GM18873 (cell line): ENCODE measurements at regions not wholly inside any gene's neighbourhood (a gene's known extent, or its start where the extent isn't known, plus 50 kb on each side); places are given as distances from the start of the nearest gene placed in this dataset.
"Not testable (repeated sequence)": the region's sequence is repeated elsewhere in the genome, so short reads cannot be mapped to it uniquely, and the experiment has no call there.

Experiments
- ATAC-seq: cut with Tn5 transposase; IDR thresholded peaks from one replicate; pipeline ENCODE4 v1.9.1; 2021; ENCODE audit warnings: mild to moderate bottlenecking, moderate library complexity, moderate number of reproducible peaks; ENCODE audit not compliant: unreplicated experiment, low FRiP score

DNA sequence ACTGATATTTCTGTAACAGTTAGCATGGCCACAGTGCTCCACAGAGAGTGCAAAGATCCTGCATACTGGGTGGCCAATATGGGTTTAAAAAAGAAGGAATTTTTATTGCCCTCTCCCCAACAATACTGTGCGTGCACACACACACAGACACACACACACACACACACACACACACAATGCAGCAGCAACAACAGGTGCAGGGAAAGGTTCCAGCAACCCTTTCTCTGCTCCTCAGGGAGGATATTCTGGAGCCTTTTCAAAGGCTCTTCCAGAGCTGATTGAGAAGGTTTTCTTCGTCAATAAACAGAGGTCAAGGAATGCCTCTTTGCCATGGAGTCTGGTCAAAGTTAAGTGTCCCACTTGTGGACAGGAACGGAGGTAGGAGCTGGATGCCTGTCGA lies 84.8 kb upstream of the ZFP42 start:
- no peak for ATAC-seq

DNA sequence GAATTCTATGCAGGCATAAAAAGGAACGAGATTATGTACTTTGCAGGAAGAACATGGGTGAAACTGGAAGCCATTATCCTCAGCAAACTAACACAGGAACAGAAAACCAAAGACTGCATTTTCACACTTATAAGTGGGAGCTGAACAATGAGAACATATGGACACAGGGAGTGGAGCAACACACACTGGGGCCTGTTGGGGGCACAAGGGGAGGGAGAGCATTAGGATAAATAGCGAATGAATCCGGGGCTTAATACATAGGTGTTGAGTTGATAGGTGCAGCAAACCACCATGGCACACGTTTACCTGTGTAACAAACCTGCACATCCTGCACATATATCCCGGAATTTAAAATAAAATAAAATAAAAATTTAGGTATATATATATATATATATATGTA lies 80.2 kb upstream of the ZFP42 start:
- not testable (repeated sequence) for ATAC-seq

DNA sequence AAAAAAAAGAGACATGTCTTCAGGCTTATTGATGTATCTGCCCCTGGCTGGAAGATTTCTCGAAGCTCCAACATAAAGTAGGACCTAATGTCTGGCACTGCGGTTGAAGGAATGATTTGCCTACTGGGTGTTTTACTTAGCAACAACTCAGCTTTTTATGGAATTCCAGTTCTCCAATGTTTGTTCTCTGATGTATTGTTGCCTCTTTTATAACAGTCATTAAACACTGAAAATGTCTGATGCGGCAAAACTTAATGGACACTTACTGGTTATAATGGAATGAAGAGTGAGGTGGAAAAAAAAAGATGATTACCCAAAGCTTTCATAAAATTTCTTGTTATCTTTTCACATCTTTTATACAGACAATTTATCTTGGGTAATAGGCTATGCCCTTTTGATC lies 75.6 kb upstream of the ZFP42 start:
- no peak for ATAC-seq

DNA sequence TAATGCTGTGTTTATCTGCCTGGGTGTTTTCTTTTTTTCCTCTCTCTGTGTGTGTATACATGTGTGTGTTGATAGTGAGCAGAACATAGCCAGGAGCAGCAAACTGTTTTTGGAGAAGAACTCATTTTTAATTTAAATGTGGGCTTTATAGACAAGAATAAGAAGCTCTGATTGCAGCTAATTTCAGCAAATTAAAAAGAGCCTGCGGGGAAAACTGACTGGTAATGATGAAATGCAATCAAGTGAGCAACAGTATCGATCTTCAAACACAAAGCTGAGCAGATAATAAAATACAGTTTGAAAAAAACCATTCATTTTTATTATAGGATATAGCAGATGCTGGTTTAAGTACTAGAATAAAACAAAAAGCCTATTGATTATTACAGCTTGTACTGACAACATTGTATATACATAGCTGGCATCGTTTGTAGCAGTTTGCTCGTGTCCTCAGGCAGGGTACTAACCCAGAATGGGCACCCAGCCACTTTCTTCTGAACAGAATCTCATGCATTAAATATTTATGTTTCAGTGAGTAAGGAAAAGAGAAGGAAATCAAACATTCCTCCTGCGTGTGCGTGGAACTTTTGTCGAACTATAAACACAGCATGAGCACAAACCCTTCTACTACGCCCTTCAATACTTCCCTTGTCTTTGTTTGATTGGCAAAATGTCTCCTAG lies 73.5 kb upstream of the ZFP42 start:
- no peak for ATAC-seq

DNA sequence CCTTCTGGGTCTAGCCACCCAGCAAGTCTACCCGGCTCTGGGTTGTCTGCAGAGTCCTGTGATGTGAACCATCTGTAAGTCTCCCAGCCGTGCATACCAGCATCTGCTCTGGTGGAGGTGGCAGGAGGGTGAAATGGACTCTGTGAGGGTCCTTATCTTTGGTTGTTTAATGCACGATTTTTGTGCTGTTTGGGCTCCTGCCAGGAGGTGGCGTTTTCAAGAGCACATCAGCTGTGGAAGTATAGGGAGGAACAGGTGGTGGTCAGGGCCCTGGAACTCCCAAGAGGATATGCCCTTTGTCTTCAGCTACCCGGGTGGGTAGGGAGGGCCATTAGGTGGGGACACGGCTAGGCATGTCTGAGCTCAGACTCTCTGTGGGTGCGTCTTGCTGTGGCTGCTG lies 66.5 kb upstream of the ZFP42 start:
- ATAC-seq, result no peak

DNA sequence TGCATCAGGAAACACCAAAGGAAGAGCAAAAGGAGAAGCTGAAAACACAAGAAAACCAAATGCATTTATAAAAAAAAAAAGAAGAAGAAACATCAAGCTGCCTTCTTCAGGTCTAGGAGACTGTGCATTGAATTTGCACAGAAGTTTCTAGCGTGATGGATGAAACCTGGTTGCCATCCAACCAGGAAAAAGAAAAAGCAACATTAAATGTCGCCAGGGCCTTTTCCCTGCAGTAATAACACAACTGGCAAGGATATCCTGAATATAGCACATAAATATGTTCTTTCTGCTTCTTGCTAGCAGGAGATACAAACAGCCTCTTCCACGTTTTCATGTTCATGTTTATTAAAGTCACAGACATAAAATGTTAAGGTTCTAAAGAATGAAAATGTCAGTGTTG lies 60.8 kb upstream of the ZFP42 start:
- no peak for ATAC-seq

DNA sequence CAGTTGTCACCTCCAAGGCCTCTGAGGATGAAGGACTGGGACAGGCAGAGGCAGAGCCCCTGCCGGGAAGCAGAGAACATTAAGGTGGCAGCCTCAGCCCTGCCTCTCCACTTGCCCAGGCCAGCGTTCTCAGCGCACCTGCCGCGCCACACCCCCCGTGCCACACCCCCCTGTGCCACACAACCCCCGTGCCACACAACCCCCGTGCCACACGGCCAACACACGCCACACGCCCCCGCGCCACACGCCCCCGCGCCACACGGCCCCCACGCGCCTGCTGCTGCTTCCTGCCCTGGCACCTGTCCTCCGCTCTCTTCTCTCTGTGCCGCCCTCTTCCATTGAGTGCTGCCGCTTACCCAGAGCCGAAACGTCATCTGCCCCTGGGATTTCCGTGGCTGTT lies 58.0 kb upstream of the ZFP42 start:
- no peak for ATAC-seq

DNA sequence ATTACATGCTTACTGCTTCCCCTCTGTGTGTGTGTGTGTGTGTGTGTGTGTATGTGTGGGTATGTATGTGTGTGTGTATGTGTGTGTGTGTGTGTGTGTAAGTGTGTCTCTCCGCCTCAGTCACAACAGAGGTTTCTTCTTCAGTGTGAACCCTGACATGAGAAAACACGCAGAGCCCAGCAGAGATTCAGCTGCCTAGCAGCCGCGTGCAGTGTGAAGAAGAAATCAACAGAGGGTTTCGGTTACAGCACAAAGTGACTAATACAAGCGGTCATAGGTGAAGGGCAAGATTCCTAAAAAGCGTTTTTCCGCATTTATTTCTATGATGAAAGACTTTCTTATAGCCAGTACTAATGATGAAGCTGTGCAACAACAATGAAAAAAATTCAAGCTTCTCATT lies 55.3 kb upstream of the ZFP42 start:
- no peak for ATAC-seq

DNA sequence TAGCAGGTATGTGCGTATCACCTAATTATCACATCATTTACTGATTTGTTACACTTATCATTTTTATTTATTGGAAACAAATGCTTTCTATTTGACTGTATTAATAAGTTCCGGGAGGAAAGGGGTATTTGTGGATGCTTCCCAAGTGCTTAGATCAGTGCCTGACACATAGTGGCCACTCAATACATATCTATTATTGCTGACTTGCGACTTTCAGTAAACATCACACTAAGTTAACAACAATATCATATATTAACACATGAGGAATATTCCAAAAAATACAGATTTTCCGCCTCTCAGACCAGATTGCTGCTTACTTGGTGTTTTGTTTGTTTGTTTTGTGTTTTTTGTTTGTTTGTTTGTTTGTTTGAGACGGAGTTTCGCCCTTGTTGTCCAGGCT lies 52.6 kb upstream of the ZFP42 start:
- no peak for ATAC-seq

DNA sequence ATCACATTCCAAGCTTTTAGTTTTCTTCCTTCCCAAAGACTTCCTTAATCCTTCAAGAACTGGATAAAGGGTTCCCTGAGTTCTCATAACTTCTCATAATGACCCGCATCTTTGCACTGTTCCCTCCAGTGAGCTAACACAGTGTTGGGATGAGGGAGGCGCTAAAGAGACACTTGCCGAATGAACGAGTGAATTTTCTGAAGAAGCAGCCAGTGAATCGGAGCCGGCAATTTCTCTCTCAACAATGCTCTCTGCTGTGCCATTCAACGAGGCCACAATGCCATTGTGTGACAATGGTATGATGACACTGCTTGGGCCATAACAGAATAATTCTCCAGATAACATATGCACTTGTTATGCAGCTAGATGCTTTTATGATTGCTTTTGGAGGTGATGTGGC lies 51.4 kb upstream of the ZFP42 start:
- no peak for ATAC-seq
